NCI-H1417 (cell line): ENCODE measurements at regions not wholly inside any gene's neighbourhood (a gene's known extent, or its start where the extent isn't known, plus 50 kb on each side); places are given as distances from the start of the nearest gene placed in this dataset.

ENCODE experiments used
- DNase-seq, 3 experiments: peaks; one replicate each; lab custom pipeline; 2025; lab: John Stamatoyannopoulos, UW

- DNase-seq: peak in 1 of 3 experiments; percentile 1
These were observed 77.2 kb downstream of the HIF1AN start for GRCh38 chr10:100612601-100613595.

- DNase-seq: no peak
These were observed 78.1 kb downstream of the HIF1AN start for GRCh38 chr10:100613846-100614245.

- DNase-seq: no peak
These were observed 78.8 kb downstream of the HIF1AN start for GRCh38 chr10:100614429-100615095.

GRCh38 chr10:100615241-100615640, 79.5 kb downstream of the HIF1AN start:
- no peak for DNase-seq

GRCh38 chr10:100615908-100616307, 80.2 kb downstream of the HIF1AN start:
- no peak for DNase-seq

- DNase-seq: no peak
These were observed 82.4 kb downstream of the HIF1AN start for GRCh38 chr10:100618091-100618615.

- no peak for DNase-seq
These were observed 83.0 kb downstream of the HIF1AN start for GRCh38 chr10:100618632-100619255.

GRCh38 chr10:100620087-100620835, 84.5 kb downstream of the HIF1AN start:
- peak in 1 of 3 experiments; percentile 2 for DNase-seq

GRCh38 chr10:100621360-100622205, 85.8 kb downstream of the HIF1AN start:
- peak in 1 of 3 experiments; percentile 22 for DNase-seq

- DNase-seq: no peak
These were observed 87.2 kb downstream of the HIF1AN start for GRCh38 chr10:100622946-100623345.

- no peak for DNase-seq
These were observed 87.9 kb downstream of the HIF1AN start for GRCh38 chr10:100623521-100624230.

- no peak for DNase-seq
These were observed 88.6 kb downstream of the HIF1AN start for GRCh38 chr10:100624298-100624697.

- no peak for DNase-seq
These were observed 90.1 kb downstream of the HIF1AN start for GRCh38 chr10:100625816-100626215.

GRCh38 chr10:100628061-100628460, 92.3 kb downstream of the HIF1AN start:
- no peak for DNase-seq

- DNase-seq: no peak
These were observed 95.4 kb downstream of the HIF1AN start for GRCh38 chr10:100631192-100631591.

- DNase-seq: no peak
These were observed 96.3 kb downstream of the HIF1AN start for GRCh38 chr10:100632027-100632426.

- no peak for DNase-seq
These were observed 98.3 kb downstream of the HIF1AN start for GRCh38 chr10:100634034-100634433.

GRCh38 chr10:100636848-100637553, 101.3 kb downstream of the HIF1AN start:
- no peak for DNase-seq

GRCh38 chr10:100637785-100638184, 102.0 kb downstream of the HIF1AN start:
- peak in 1 of 3 experiments; percentile 6 for DNase-seq
